ENCODE measurements at regions not wholly inside any gene's neighbourhood (a gene's known extent, or its start where the extent isn't known, plus 50 kb on each side); places are given as distances from the start of the nearest gene placed in this dataset.

DNA sequence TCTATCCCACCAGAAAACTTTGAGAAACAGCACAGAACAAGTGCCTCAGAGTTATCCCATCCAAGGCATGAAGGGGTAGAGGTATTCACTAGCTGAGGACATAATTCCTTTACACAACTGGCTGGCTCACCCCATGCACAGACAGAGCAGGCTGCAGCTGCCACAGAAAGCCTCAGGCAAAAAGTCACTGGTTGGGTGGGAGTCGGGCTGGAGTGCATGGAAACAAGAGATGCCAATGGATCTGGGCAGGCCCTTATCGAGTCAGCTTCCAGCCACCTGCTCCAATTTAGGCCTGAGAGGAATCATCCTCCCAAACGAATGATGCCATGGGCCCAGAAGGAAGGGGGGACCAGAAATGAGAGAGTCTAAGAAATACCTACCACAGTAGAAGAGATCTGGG lies 83.0 kb downstream of the RSL24D1 start:
- TF ChIP-seq GATA3 (IDR thresholded peaks at IDR 0.05; ENCODE audit: low read depth, low read length), result no peak
- TF ChIP-seq GATA2 (IDR thresholded peaks at IDR 0.05; ENCODE audit: low read depth, low read length), result no peak

Data from SH-SY5Y (cell line).